Fibroblast of villous mesenchyme (primary cell): ENCODE measurements at regions not wholly inside any gene's neighbourhood (a gene's known extent, or its start where the extent isn't known, plus 50 kb on each side); places are given as distances from the start of the nearest gene placed in this dataset.
"Not testable (repeated sequence)": the region's sequence is repeated elsewhere in the genome, so short reads cannot be mapped to it uniquely, and the experiment has no call there.

Experiments
- DNase-seq: peaks from one replicate; pipeline ENCODE4 v3.0.0-alpha.2; 2010; ENCODE audit warnings: low read depth
- H3K4me3 ChIP-seq: 2 replicates; pipeline ENCODE4 v1.5.1; 2011; ENCODE audit warnings: low read depth, mild to moderate bottlenecking, low read length
- CTCF ChIP-seq: IDR thresholded peaks from 2 replicates; pipeline ENCODE4 v1.5.1; 2012; ENCODE audit warnings: low read depth, mild to moderate bottlenecking, low read length; ENCODE audit not compliant: insufficient read depth

GRCh38 chr12:67783393-67783792, 134.8 kb downstream of the DYRK2 start:
- no peak overlapping the region for H3K4me3 ChIP-seq
- TF ChIP-seq CTCF: no peak

GRCh38 chr12:67784831-67785230, 136.3 kb downstream of the DYRK2 start:
- DNase-seq: no peak
- TF ChIP-seq CTCF: no peak
- no peak overlapping the region for H3K4me3 ChIP-seq

More at GRCh38 chr12:67783393-67783792, 134.8 kb downstream of the DYRK2 start:
- no peak for DNase-seq

GRCh38 chr12:67786086-67786485, 137.5 kb downstream of the DYRK2 start:
- TF ChIP-seq CTCF: no peak
- no peak overlapping the region for H3K4me3 ChIP-seq
- no peak for DNase-seq

GRCh38 chr12:67788118-67788517, 139.6 kb downstream of the DYRK2 start:
- H3K4me3 ChIP-seq: no peak overlapping the region
- TF ChIP-seq CTCF: no peak
- no peak for DNase-seq

GRCh38 chr12:67789266-67789665, 140.7 kb downstream of the DYRK2 start:
- no peak for TF ChIP-seq CTCF
- H3K4me3 ChIP-seq: no peak overlapping the region
- no peak for DNase-seq

- DNase-seq: no peak
- no peak overlapping the region for H3K4me3 ChIP-seq
- no peak for TF ChIP-seq CTCF
Measured at GRCh38 chr12:67790660-67791059, 142.1 kb downstream of the DYRK2 start.

GRCh38 chr12:67791362-67791761, 142.8 kb downstream of the DYRK2 start:
- not testable (repeated sequence) for DNase-seq, H3K4me3 ChIP-seq
